SK-N-SH treated with all-trans-retinoic acid at 6 μM for 48 hours (cell line): ENCODE measurements at regions not wholly inside any gene's neighbourhood (a gene's known extent, or its start where the extent isn't known, plus 50 kb on each side); places are given as distances from the start of the nearest gene placed in this dataset.

Experiments used
- ATAC-seq: fragments of 200-7000 bp; cut with Tn5 transposase; 3 replicates; pipeline ENCODE4 v1.9.1; 2020; ENCODE audit warnings: mild to moderate bottlenecking, moderate library complexity
- ARNTL ChIP-seq: fragments of 450-650 bp; formaldehyde crosslinking; IDR thresholded peaks from 2 replicates; pipeline ENCODE4 v1.5.0; 2020; ENCODE audit warnings: low read depth, mild to moderate bottlenecking, moderate library complexity, borderline replicate concordance
- BACH2 ChIP-seq: fragments of 250-450 bp; sonication (Bioruptor Pico); IDR thresholded peaks from 2 replicates; pipeline ENCODE4 v1.9.0; 2021; ENCODE audit warnings: mild to moderate bottlenecking, borderline replicate concordance
- CSDC2 ChIP-seq: fragments of 250-450 bp; sonication (Bioruptor Pico); IDR thresholded peaks from 2 replicates; pipeline ENCODE4 v1.5.0; 2020; ENCODE audit warnings: mild to moderate bottlenecking, moderate library complexity
- GLIS3 ChIP-seq: fragments of 250-450 bp; sonication (Bioruptor Pico); IDR thresholded peaks from 2 replicates; pipeline ENCODE4 v1.5.0; 2020; ENCODE audit warnings: mild to moderate bottlenecking, moderate library complexity
- ISL1 ChIP-seq: fragments of 250-450 bp; sonication (Bioruptor Pico); IDR thresholded peaks from 2 replicates; pipeline ENCODE4 v2.1.2; 2022; ENCODE audit warnings: mild to moderate bottlenecking, moderate library complexity
- OSR1 ChIP-seq: fragments of 250-450 bp; sonication (Bioruptor Pico); IDR thresholded peaks from 2 replicates; pipeline ENCODE4 v1.8.0; 2022; ENCODE audit warnings: moderate library complexity, mild to moderate bottlenecking, inconsistent platforms
- PPARA ChIP-seq: fragments of 250-450 bp; sonication (Bioruptor Pico); IDR thresholded peaks from 2 replicates; pipeline ENCODE4 v1.5.0; 2020; ENCODE audit warnings: mild to moderate bottlenecking, borderline replicate concordance
- RARB ChIP-seq: fragments of 250-450 bp; sonication (Bioruptor Pico); IDR thresholded peaks from 2 replicates; pipeline ENCODE4 v1.8.0; 2021; ENCODE audit warnings: mild to moderate bottlenecking, moderate library complexity
- SNAI2 ChIP-seq: fragments of 250-450 bp; sonication (Bioruptor Pico); IDR thresholded peaks from 2 replicates; pipeline ENCODE4 v1.5.0; 2020; ENCODE audit warnings: mild to moderate bottlenecking, moderate library complexity
- TCF4 ChIP-seq: fragments of 250-450 bp; sonication (Bioruptor Pico); IDR thresholded peaks from 2 replicates; pipeline ENCODE4 v1.8.0; 2021; ENCODE audit warnings: mild to moderate bottlenecking, moderate library complexity, borderline replicate concordance
- TOX ChIP-seq: fragments of 250-450 bp; sonication (Bioruptor Pico); IDR thresholded peaks from 2 replicates; pipeline ENCODE4 v1.8.0; 2021; ENCODE audit warnings: mild to moderate bottlenecking, moderate library complexity, borderline replicate concordance
- ZC3H10 ChIP-seq: fragments of 250-450 bp; sonication (Bioruptor Pico); IDR thresholded peaks from 2 replicates; pipeline ENCODE4 v1.5.1; 2021; ENCODE audit warnings: mild to moderate bottlenecking, moderate library complexity
- ZFP3 ChIP-seq: fragments of 250-450 bp; sonication (Bioruptor Pico); IDR thresholded peaks from 2 replicates; pipeline ENCODE4 v1.5.0; 2020; ENCODE audit warnings: mild to moderate bottlenecking, moderate library complexity
- ZFP30 ChIP-seq: fragments of 450-650 bp; formaldehyde crosslinking; IDR thresholded peaks from 2 replicates; pipeline ENCODE4 v1.5.0; 2022; ENCODE audit warnings: mild to moderate bottlenecking, moderate library complexity
- ZNF565 ChIP-seq: fragments of 450-650 bp; formaldehyde crosslinking; conservative IDR thresholded peaks from 2 replicates; pipeline ENCODE4 v1.5.0; 2020; ENCODE audit warnings: low read depth, mild to moderate bottlenecking, moderate library complexity
- ZNF70 ChIP-seq: fragments of 450-650 bp; formaldehyde crosslinking; IDR thresholded peaks from 2 replicates; pipeline ENCODE4 v1.5.0; 2020; ENCODE audit warnings: mild to moderate bottlenecking, moderate library complexity
- TF ChIP-seq, protein P1 (sequence below): fragments of 250-450 bp; sonication (Bioruptor Pico); IDR thresholded peaks from 2 replicates; pipeline ENCODE4 v1.8.0; 2020; ENCODE audit warnings: mild to moderate bottlenecking, moderate library complexity, borderline replicate concordance
- TF ChIP-seq, protein P2 (sequence below): fragments of 250-450 bp; sonication (Bioruptor Pico); IDR thresholded peaks from 2 replicates; pipeline ENCODE4 v1.8.0; 2021; ENCODE audit warnings: low read depth, mild to moderate bottlenecking, moderate library complexity, borderline replicate concordance
- TF ChIP-seq, protein P3 (sequence below): fragments of 250-450 bp; sonication (Bioruptor Pico); IDR thresholded peaks from 2 replicates; pipeline ENCODE4 v1.5.1; 2020; ENCODE audit warnings: low read depth, mild to moderate bottlenecking, moderate library complexity
- TF ChIP-seq, protein P4 (sequence below): fragments of 250-450 bp; sonication (Bioruptor Pico); IDR thresholded peaks from 2 replicates; pipeline ENCODE4 v1.5.0; 2020; ENCODE audit warnings: mild to moderate bottlenecking, moderate library complexity

DNA sequence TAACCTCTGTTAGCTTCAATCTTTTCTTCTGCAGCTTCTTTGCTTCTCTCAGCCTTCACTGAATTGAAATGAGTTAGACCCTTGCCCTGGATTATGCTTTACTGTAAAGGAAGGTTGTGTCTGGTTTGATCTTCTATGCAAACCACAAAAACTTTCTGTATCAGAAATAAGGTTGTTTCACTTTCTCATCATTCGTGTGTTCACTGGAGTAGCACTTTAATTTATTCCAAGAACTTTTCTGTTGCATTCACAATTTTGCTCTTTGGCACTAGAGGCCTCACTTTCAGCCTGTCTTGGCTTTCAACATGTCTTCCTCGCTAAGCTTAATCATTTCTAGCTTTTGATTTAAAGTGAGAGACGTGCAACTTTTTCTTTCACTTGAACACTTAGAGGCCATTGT is 365.3 kb downstream of the TDRD15 start:
- TF ChIP-seq, protein P1, sequence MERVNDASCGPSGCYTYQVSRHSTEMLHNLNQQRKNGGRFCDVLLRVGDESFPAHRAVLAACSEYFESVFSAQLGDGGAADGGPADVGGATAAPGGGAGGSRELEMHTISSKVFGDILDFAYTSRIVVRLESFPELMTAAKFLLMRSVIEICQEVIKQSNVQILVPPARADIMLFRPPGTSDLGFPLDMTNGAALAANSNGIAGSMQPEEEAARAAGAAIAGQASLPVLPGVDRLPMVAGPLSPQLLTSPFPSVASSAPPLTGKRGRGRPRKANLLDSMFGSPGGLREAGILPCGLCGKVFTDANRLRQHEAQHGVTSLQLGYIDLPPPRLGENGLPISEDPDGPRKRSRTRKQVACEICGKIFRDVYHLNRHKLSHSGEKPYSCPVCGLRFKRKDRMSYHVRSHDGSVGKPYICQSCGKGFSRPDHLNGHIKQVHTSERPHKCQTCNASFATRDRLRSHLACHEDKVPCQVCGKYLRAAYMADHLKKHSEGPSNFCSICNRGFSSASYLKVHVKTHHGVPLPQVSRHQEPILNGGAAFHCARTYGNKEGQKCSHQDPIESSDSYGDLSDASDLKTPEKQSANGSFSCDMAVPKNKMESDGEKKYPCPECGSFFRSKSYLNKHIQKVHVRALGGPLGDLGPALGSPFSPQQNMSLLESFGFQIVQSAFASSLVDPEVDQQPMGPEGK (CRISPR knock-in tag): no peak
- TF ChIP-seq ZFP3 (CRISPR knock-in tag) (no peak), RARB (no peak), TCF4 (CRISPR knock-in tag) (no peak), OSR1 (CRISPR knock-in tag) (no peak), CSDC2 (CRISPR knock-in tag) (no peak), BACH2 (CRISPR knock-in tag) (no peak), PPARA (CRISPR knock-in tag) (no peak), ZC3H10 (no peak), SNAI2 (CRISPR knock-in tag) (no peak), ISL1 (CRISPR knock-in tag) (no peak), ZFP30 (CRISPR knock-in tag) (no peak), GLIS3 (CRISPR knock-in tag) (no peak), TOX (CRISPR knock-in tag) (no peak), ZNF70 (CRISPR knock-in tag) (no peak), ZNF565 (CRISPR knock-in tag) (no peak)
- TF ChIP-seq, protein P2, sequence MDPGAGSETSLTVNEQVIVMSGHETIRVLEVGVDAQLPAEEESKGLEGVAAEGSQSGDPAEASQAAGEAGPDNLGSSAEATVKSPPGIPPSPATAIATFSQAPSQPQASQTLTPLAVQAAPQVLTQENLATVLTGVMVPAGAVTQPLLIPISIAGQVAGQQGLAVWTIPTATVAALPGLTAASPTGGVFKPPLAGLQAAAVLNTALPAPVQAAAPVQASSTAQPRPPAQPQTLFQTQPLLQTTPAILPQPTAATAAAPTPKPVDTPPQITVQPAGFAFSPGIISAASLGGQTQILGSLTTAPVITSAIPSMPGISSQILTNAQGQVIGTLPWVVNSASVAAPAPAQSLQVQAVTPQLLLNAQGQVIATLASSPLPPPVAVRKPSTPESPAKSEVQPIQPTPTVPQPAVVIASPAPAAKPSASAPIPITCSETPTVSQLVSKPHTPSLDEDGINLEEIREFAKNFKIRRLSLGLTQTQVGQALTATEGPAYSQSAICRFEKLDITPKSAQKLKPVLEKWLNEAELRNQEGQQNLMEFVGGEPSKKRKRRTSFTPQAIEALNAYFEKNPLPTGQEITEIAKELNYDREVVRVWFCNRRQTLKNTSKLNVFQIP (CRISPR knock-in tag): no peak
- TF ChIP-seq, protein P3, sequence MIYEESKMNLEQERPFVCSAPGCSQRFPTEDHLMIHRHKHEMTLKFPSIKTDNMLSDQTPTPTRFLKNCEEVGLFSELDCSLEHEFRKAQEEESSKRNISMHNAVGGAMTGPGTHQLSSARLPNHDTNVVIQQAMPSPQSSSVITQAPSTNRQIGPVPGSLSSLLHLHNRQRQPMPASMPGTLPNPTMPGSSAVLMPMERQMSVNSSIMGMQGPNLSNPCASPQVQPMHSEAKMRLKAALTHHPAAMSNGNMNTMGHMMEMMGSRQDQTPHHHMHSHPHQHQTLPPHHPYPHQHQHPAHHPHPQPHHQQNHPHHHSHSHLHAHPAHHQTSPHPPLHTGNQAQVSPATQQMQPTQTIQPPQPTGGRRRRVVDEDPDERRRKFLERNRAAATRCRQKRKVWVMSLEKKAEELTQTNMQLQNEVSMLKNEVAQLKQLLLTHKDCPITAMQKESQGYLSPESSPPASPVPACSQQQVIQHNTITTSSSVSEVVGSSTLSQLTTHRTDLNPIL (CRISPR knock-in tag): no peak
- TF ChIP-seq, protein P4, sequence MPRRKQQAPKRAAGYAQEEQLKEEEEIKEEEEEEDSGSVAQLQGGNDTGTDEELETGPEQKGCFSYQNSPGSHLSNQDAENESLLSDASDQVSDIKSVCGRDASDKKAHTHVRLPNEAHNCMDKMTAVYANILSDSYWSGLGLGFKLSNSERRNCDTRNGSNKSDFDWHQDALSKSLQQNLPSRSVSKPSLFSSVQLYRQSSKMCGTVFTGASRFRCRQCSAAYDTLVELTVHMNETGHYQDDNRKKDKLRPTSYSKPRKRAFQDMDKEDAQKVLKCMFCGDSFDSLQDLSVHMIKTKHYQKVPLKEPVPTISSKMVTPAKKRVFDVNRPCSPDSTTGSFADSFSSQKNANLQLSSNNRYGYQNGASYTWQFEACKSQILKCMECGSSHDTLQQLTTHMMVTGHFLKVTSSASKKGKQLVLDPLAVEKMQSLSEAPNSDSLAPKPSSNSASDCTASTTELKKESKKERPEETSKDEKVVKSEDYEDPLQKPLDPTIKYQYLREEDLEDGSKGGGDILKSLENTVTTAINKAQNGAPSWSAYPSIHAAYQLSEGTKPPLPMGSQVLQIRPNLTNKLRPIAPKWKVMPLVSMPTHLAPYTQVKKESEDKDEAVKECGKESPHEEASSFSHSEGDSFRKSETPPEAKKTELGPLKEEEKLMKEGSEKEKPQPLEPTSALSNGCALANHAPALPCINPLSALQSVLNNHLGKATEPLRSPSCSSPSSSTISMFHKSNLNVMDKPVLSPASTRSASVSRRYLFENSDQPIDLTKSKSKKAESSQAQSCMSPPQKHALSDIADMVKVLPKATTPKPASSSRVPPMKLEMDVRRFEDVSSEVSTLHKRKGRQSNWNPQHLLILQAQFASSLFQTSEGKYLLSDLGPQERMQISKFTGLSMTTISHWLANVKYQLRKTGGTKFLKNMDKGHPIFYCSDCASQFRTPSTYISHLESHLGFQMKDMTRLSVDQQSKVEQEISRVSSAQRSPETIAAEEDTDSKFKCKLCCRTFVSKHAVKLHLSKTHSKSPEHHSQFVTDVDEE: no peak
- TF ChIP-seq, all 23 proteins: peak for 0
- ATAC-seq: no peak

DNA sequence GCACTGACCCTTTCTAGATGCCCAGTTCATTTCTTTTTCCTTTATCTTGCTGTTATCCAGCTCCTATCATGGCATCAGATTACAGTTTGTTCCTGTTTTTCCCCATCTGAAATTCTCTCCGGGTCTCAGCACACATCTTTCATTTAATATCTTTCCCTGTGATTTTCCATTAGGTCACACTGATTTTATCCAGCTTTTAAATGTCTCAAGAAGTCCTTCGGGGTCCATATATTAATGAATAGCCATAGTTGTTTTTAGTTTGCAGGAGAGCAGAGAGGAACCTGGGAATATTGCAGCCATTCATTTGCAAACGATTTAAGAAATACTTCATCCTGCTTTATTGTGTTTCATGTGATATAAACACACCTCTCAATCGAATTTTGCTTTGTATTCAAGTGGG is 374.2 kb downstream of the TDRD15 start:
- no peak for TF ChIP-seq OSR1 (CRISPR knock-in tag)
- no peak for TF ChIP-seq RARB
- TF ChIP-seq TCF4 (CRISPR knock-in tag): no peak
- TF ChIP-seq ZFP30 (CRISPR knock-in tag): no peak
- no peak for TF ChIP-seq TOX (CRISPR knock-in tag)
- TF ChIP-seq BACH2 (CRISPR knock-in tag): no peak
- no peak for TF ChIP-seq ZC3H10
- TF ChIP-seq, all 23 proteins: peak for 0
- no peak for ATAC-seq

DNA sequence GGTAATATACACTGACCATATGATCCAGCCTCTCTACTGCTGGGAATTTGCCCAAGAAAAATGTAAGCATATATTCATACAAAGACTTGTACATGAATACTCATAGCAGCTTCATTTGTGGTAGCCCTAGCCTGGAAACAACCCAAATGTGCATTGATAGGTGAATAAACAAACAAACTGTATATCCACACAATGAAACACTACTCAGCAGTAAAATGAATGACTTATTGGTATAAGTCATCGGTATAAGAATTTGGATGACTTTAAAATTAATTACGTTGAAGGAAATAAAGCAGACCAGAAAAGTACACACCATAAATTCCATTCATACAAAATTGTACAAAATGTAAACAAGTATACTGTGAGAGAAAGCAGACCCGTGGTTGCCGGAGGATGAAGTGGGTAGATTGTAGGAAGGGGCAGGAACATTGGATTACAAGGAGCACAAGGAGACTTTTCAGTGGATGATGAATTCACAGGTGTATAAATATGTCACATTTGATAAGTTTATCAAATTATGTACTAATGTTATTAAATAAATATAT is 376.7 kb downstream of the TDRD15 start:
- ATAC-seq: no peak
- TF ChIP-seq, protein P1 (CRISPR knock-in tag): no peak
- TF ChIP-seq CSDC2 (CRISPR knock-in tag): no peak
- TF ChIP-seq ARNTL: no peak
- no peak for TF ChIP-seq TCF4 (CRISPR knock-in tag)
- TF ChIP-seq RARB: no peak
- TF ChIP-seq, protein P3 (CRISPR knock-in tag): no peak
